Right ventricle myocardium inferior (tissue), 1 donor: ENCODE measurements at regions not wholly inside any gene's neighbourhood (a gene's known extent, or its start where the extent isn't known, plus 50 kb on each side); places are given as distances from the start of the nearest gene placed in this dataset.
"Not testable (repeated sequence)": the region's sequence is repeated elsewhere in the genome, so short reads cannot be mapped to it uniquely, and the experiment has no call there.

Experiments used
- ATAC-seq: fragments of 200-7000 bp; cut with Tn5 transposase; one replicate; pipeline ENCODE4 v1.9.1; 2020; ENCODE audit warnings: mild to moderate bottlenecking, moderate library complexity
- DNase-seq: peaks from one replicate; pipeline ENCODE4 v3.0.0; 2021; ENCODE audit errors: missing footprints
- intact Hi-C: fragments of 100-400 bp; cut with DNase I; formaldehyde crosslinking; loops from one replicate; pipeline ENCODE4 v1.11.0; 2022
- donor health status: DM: no; HTN: yes; CAD: no; lungs with severe emphysema.

GRCh38 chr3:117868766-117869165 is 1159.2 kb downstream of the TUSC7 start:
- DNase-seq (no peak), ATAC-seq (no peak)

GRCh38 chr3:117871934-117872333 is 1162.4 kb downstream of the TUSC7 start:
- no peak for DNase-seq
- intact Hi-C loops: no loop called here
- ATAC-seq: no peak

More at GRCh38 chr3:117868766-117869165, 1159.2 kb downstream of the TUSC7 start:
- intact Hi-C loops: no loop called here

- intact Hi-C loops, ATAC-seq: not testable (repeated sequence)
- DNase-seq: peak; percentile 41
Measured at GRCh38 chr3:117872594-117873248, 1161.9 kb downstream of the IGSF11 start.

- no peak for DNase-seq
- ATAC-seq: peak; percentile 88
- intact Hi-C loops: no loop called here
Measured at GRCh38 chr3:117873249-117873600, 1161.4 kb downstream of the IGSF11 start.

- no peak for DNase-seq
- peak; percentile 26 for ATAC-seq
- intact Hi-C loops: no loop called here
Measured at GRCh38 chr3:117874028-117874690, 1160.5 kb downstream of the IGSF11 start.

GRCh38 chr3:117874904-117875874 is 1159.5 kb downstream of the IGSF11 start:
- DNase-seq: no peak
- intact Hi-C loops: no loop called here
- no peak for ATAC-seq

- ATAC-seq (no peak), DNase-seq (no peak)
- intact Hi-C loops: no loop called here
Measured at GRCh38 chr3:117875887-117876286, 1158.8 kb downstream of the IGSF11 start.

- DNase-seq (no peak), ATAC-seq (no peak)
- intact Hi-C loops: no loop called here
Measured at GRCh38 chr3:117880638-117881037, 1154.0 kb downstream of the IGSF11 start.

GRCh38 chr3:117881210-117881609 is 1153.4 kb downstream of the IGSF11 start:
- DNase-seq (no peak), ATAC-seq (no peak)
- intact Hi-C loops: no loop called here

GRCh38 chr3:117885011-117885441 is 1149.6 kb downstream of the IGSF11 start:
- intact Hi-C loops: no loop called here
- DNase-seq: no peak
- ATAC-seq: no peak

GRCh38 chr3:117886147-117886546 is 1148.5 kb downstream of the IGSF11 start:
- intact Hi-C loops: no loop called here
- DNase-seq (no peak), ATAC-seq (no peak)

GRCh38 chr3:117887031-117887430 is 1147.6 kb downstream of the IGSF11 start:
- intact Hi-C loops: no loop called here
- DNase-seq: no peak
- no peak for ATAC-seq

GRCh38 chr3:117887901-117888300 is 1146.7 kb downstream of the IGSF11 start:
- ATAC-seq: no peak
- intact Hi-C loops: no loop called here
- no peak for DNase-seq

GRCh38 chr3:117892431-117892841 is 1142.2 kb downstream of the IGSF11 start:
- intact Hi-C loops: no loop called here
- DNase-seq (no peak), ATAC-seq (peak; percentile 34)

- ATAC-seq: no peak
- DNase-seq: no peak
- intact Hi-C loops: no loop called here
Measured at GRCh38 chr3:117893001-117893400, 1141.6 kb downstream of the IGSF11 start.

GRCh38 chr3:117893638-117894037 is 1141.0 kb downstream of the IGSF11 start:
- no peak for ATAC-seq
- intact Hi-C loops: no loop called here
- no peak for DNase-seq

GRCh38 chr3:117898722-117899522 is 1135.7 kb downstream of the IGSF11 start:
- intact Hi-C loops: no loop called here
- no peak for ATAC-seq

GRCh38 chr3:117903226-117903625 is 1131.4 kb downstream of the IGSF11 start:
- ATAC-seq (no peak), DNase-seq (no peak)
- intact Hi-C loops: no loop called here

More at GRCh38 chr3:117898722-117899522, 1135.7 kb downstream of the IGSF11 start:
- DNase-seq: no peak
